Sciatic nerve (tissue), 2 donors: ENCODE measurements at regions not wholly inside any gene's neighbourhood (a gene's known extent, or its start where the extent isn't known, plus 50 kb on each side); places are given as distances from the start of the nearest gene placed in this dataset.

Experiments used
- ATAC-seq: fragments of 200-7000 bp; cut with Tn5 transposase; one replicate; pipeline ENCODE4 v1.9.1; 2020; ENCODE audit warnings: mild to moderate bottlenecking, moderate library complexity
- DNase-seq: peaks from one replicate; pipeline ENCODE4 v3.0.0-alpha.2; 2020; ENCODE audit warnings: low spot score
- intact Hi-C: fragments of 100-400 bp; cut with DNase I; formaldehyde crosslinking; loops from one replicate; pipeline ENCODE4 v1.14.2; 2022
- donor health status: DM: no; HTN: no; CAD: no.
- donor health status: DM: no; HTN: no; CAD: no.

DNA sequence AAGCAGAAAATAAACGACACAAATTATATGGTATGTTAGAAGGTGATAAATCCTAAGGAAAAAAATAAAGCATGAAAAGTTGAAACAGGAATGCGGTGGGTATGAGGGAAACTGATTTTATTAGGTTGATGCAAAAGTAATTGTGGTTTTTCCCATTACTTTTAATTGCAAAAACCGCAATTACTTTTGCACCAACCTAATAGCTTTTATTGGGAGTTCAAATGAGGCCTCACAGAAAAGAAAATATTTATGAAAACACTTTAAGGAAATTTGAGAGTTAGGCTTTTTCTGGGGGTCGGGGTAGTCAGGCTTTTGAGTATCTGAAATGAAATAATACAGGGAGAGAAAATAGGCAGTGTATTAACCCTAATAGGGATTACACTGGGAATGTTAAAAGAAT lies 397.0 kb upstream of the KHDRBS2 start:
- no peak for ATAC-seq
- intact Hi-C loops, result no loop called here
- DNase-seq, result no peak

DNA sequence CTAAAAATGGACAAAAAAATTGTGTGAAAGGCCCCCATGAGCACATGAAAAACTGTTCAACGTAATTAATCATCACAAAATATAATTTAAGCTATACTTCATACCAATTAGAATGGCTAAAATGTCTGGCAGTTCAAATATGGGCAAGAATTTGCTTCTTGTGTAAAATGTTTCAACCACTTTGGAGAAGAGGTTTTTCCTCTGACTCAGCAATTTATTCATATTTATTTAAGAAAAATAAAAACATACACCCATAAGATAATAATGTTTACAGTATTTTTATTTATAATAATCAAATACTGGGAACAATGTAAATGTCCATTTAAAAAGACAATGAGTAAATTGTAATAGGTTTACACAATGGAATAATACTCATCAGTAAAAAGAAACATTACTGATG lies 395.1 kb upstream of the KHDRBS2 start:
- no peak for DNase-seq
- intact Hi-C loops, result no loop called here
- ATAC-seq, result no peak

DNA sequence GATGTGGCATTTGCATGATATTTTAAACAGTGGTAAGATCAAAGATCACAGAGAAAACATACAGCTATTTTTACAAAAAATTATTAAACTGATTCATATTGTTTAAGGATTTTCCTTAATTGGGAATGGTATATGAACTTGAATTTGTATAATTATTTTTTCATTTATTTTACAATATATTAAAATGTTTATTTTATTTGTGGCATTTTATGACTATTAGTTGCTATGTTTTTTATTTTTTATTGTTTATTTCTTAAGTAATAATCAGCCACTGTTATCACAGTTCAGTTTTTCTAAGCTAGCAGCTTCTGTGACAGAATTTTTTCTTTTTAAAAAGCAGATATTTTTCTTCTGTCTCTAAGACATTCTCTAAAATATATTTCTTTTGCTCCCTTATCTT lies 387.0 kb upstream of the KHDRBS2 start:
- ATAC-seq (no peak), DNase-seq (no peak)
- intact Hi-C loops, result no loop called here

DNA sequence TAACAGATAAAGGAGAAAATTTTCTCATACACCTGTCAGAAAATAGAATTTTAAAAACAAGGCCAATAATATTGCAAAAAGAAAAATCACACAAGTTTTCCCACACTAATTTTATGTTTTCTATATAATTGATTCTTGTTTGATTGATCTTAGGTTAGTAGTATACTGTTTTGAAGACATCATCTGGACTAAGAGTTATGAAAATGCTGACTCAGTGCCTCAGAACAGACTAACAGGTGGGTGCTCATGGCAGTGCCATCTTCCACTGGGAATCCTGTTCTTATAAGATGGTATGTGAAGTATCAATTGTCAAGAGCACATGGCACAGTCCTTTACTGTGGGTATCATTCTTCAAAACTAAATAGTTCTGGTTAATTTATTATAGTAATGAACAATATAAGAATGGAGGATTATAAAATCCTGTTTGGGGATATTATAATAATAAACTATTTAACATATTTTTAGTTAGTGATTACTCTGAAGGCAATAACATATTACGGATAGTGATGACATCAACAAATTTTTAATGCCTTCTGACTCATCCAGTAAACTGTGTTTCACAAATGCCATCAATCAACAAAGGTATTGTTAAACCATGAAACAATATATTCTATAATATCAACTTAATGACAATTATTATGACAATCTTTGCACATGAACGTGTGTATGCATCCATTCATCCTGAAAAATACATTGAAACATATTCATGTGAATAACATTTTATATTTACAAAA lies 384.6 kb upstream of the KHDRBS2 start:
- DNase-seq (no peak), ATAC-seq (no peak)
- intact Hi-C loops, result no loop called here

DNA sequence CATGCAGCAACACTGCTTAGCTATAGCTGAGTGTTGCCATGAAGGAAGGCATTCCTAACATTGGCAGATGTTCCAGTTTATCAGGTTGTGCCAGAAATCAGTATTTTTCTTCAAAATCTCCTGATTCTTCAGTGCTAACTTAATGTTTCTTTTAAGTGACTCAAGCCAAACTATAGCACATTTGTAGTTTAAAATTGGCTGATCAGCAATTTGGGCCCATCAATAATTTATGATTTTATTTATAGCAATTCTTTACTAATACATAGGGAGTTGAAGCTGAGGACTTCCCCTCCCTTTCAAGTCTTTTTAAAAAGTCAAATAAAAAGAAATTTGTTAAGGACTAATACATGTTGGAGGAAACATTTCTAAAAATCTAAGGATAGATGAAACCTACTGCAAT lies 383.8 kb upstream of the KHDRBS2 start:
- ATAC-seq, result no peak

DNA sequence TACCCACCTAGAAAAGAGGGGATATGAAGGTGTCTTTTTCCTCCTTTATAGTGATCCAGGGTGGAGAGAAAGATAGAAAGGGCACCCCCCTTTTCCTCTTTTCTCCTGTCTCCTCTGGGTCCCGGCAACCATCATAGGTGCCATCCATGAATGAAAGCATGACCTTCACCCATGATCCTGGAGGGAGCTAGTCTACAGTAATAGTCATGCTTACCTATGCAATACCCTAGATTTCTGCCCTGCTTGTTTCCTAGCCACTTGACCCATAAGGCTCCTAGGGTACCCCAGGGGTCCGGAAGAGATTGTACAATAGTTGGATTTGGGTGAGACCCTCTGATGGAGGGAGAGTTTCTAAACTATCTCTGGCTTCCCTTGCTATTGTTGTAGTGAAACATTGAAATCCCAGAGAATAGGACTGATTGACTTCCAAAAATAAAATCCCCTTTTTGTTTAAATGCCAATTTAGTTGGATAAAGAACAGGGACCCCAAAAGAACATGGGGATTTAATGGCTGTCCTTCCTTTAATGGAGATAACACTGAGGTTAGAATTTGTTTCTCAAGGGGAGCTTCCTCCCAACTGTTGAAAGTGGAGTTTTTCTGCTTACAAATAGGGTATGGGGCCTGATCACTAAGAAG lies 366.8 kb upstream of the KHDRBS2 start:
- no peak for DNase-seq
- no peak for ATAC-seq
- intact Hi-C loops, result no loop called here

More for the DNA sequence above, 383.8 kb upstream of the KHDRBS2 start:
- intact Hi-C loops, result no loop called here
- DNase-seq, result no peak

DNA sequence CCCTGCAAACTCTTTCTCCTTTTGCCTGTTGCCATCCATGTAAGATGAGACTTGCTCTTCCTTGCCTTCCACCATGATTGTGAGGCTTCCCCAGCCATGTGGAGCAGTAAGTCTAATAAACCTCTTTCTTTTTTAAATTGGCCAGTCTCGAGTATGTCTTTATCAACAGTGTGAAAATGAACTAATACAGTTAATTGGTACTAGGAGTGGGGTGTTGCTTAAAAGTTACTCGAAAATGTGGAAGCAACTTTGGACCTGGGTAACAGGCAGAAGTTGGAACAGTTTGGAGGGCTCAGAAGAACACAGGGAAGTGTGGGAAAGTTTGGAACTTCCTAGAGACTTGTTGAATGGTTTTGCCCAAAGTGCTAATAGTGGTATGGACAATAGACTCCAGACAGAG lies 359.2 kb upstream of the KHDRBS2 start:
- no peak for ATAC-seq
- intact Hi-C loops, result no loop called here
- DNase-seq, result no peak

DNA sequence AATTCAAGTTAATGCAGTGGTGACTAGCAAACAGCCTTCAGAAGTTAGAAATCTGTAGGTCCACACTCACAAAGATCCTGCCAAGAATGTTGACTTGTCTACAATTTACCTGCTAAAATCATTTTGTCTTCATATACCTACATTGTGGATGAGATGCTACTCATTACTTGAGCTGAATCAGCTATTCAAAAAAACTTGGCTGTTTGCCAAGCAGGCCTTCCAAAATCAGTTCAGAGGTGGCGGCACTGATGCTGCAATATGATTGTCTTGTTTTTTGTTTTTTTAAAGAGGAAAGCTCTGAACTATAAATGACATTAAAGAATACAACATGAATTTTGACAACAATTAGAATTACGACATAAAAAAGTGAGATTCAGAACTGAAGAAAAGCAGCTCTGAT lies 354.7 kb upstream of the KHDRBS2 start:
- intact Hi-C loops, result no loop called here
- no peak for DNase-seq
- ATAC-seq, result no peak

DNA sequence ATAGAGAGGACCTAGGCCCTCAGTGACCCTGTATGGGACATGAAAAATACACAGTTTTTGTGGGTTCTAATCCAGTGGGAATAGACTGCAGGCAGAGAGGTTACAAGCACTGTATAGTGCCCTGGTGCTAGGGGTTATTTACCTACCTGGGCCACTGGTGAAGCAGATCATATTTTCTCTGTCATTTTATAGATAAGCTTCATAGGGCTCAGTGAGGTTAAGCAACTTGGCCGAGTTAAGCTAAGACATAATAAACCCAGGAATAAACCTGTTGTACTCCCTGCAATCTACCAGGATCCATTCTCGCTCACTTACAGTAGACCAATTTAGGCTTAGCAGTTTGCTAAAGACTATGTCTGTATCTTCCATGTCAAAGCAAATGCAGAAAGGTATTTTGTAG lies 340.6 kb upstream of the KHDRBS2 start:
- DNase-seq, result no peak
- intact Hi-C loops, result no loop called here
- no peak for ATAC-seq

DNA sequence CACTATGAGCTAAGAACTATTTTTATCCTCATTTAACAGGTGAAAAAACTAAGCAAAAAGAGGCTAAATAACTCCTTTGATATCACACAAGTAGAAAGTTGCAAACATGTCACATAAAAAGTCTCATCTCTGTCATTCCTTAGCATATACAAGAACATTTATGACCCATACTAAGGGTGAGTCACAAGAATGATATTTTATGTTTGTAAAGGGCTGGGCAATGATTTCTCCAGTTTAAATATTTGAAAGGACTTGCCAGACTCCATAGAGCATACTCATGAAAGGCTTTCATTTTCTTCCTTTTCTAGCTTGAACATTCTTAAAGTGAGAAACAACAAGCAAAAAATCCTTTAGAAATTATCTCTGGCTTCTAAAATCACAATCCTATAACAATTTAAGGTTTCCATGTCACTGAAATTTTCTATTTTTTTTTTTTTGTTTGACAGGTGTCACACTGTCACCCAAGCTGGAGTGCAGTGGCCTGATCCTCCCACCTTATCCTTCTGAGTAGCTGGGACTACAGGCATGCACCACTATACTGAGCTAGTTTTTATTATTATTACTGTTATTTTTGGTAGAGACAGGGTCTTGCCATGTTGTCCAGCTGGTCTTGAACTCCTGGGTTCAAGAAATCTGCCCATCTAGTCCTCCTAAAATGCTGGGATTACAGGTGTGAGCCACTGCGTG lies 338.0 kb upstream of the KHDRBS2 start:
- DNase-seq (no peak), ATAC-seq (no peak)
- intact Hi-C loops, result no loop called here

DNA sequence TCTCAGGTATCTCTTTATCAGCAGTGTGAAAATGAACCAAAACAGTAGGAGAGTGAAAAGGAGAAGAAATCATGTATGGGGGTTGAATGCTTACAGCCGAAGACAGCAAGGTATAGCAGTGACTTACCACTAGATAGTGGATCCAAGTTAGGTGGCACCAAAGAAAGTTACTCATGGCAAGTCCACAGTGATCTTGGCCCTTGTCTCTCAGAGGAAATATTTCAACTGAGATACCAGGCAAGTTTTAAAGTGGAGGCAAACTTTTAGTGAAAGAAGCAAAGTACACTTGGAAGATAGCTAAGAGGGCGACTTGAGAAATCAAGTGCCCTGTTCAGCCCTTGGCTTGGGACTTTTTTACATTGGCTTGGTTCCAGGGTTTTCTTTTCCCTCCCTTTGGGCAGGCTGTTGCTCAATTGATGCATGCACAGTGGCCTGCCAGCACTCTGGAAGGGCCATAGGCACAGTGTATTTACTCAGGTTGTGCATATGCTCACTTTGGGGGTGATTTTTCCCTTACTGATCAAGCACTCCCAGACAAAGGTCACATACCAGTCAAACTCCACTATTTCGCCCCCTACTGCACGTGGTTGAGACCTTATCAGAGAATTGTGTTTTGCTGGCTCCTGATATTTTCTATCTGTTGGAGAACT lies 329.5 kb upstream of the KHDRBS2 start:
- no peak for DNase-seq
- peak; percentile 26 for ATAC-seq
- intact Hi-C loops, result no loop called here

DNA sequence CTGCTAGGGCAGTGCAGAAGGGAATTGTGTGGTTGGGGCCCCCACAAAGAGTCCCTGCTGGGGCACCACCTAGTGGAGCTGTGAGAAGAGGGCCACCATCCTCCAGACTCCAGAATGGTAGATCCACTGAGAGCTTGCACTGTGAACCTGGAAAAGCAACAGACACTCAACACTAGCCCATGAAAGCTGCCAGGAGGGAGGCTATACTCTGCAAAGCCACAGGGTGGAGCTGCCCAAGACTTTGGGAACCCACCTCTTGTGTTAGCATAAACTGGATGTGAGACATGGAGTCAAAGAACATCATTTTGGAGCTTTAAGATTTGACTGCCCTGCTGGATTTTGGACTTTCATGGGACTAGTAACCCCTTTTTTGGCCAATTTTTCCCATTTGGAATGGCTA lies 328.4 kb upstream of the KHDRBS2 start:
- DNase-seq, result no peak
- no peak for ATAC-seq
- intact Hi-C loops, result no loop called here

DNA sequence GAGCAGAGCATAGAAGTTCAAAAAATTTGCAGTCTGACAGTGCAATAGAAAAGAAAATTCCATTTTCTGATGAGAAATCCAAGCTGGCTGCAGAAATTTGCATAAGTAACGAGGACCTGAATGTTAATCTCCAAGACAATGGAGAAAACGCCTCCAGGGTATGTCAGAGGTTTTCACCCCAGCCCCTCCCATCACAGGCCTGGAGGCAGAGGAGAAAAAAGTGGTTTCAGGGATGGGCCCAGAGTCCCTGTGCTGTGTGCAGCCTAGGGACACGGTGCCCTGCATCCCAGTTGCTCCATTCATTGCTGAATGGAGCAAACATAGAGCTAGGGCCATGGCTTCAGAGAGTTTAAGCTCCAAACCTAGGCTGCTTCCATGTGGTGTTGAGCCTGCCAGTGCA lies 327.9 kb upstream of the KHDRBS2 start:
- intact Hi-C loops, result no loop called here
- no peak for DNase-seq

DNA sequence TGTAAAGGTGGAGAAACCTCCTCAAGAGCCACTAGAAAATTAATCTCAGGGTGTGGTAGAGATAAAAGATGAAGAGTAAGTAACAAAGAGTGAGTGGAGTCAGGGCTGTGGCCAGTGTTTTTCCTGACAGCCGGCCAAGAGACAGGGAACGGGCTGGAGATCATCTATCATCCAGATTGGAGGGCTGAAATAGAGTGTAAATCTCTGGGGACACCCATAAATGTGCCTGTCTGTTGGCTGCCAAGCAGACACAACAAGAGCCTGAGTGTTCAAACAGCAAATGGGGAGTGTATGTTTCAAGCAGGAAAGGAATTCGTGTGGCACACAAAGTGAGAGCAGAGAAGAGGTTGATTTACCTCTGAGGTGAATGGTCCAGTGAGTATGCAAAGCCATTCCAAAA lies 326.4 kb upstream of the KHDRBS2 start:
- DNase-seq (no peak), ATAC-seq (no peak)
- intact Hi-C loops, result no loop called here

More for the DNA sequence above, 327.9 kb upstream of the KHDRBS2 start:
- ATAC-seq, result no peak

DNA sequence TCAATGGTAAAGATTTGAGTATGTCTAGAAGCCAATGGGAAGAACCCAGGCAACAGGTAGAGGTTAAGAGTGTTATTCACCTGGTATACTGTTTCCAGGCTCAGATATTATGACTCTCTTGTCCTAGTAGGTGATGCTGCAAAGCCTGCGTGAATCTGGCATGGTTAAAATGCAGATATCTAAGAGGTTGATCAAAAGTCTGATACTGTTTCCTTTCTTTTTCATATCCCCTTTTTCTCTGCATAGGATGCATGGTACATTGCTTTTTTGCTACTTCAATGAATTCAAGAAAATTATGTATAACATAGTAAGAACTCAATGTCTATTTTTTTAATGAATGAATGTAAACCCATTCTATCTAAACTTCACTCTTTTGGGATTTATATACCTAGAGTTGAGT lies 284.3 kb upstream of the KHDRBS2 start:
- DNase-seq, result no peak
- ATAC-seq, result no peak
- intact Hi-C loops, result no loop called here

DNA sequence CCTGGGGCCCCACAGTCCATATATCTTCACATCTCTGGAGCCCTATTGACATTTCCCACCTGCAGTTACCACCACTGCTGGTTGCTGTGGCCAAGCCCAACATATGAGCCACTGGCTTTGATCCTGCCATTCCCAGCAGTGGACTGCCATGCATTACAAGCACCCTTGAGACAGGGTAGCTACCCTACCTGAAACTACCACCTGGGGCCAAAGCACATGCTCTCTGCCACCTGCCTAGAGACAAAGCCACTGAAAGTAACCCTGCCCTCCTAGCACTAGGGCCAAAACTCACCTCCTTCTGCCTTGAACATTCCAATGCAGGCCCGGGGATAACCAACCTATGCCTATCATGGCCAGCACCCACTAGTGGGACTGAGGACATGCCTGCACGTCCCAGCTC lies 255.5 kb upstream of the KHDRBS2 start:
- intact Hi-C loops, result no loop called here
- no peak for ATAC-seq

DNA sequence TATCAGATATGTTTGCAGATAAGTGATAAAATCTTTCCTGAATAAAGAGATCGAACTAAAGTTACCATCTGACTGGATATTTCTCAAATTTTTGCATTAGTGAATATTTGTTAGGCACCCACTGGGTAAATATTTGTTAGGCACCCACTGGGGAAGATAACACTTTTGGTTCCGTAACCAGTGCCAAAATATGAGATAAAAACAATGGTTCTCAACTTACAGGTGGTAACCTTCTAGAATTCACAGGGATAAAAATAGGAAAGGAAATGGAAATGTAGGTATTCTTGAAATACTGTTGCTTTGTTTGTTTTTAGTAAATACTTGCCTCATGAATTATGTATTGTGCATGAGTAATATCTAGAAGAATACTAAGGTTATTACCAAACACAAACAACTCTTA lies 245.0 kb upstream of the KHDRBS2 start:
- intact Hi-C loops, result no loop called here
- DNase-seq (no peak), ATAC-seq (no peak)

More for the DNA sequence above, 255.5 kb upstream of the KHDRBS2 start:
- no peak for DNase-seq

DNA sequence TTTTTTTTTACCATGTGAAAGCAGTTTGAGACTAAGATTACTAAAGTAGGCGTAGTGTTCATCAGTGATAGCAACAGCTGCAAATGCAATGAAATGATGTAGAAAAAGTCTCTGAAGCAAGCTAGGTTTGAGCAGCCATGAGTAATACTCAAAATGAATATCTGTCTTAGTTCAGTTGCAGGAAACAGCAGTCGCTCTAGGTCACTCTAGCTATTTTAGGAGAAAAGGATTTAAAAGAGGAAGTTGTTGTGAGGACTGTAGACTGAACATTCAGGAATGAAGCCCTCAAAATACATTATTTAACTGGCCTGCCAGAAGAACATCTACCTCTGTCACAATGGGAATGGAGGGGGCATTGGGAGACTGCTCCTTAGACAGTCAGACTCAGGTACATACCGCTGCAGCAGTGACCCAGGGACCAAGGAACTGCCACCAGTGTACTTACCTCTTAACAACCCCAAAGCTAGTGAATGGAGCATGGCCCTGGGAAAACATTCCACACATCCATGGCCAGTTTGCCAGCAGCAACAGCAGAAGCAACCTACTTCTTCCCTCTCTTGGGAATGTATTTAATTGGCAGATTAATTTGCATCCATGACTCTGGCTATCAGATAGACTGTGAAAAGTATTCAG lies 243.0 kb upstream of the KHDRBS2 start:
- no peak for DNase-seq
- intact Hi-C loops, result no loop called here
- no peak for ATAC-seq

DNA sequence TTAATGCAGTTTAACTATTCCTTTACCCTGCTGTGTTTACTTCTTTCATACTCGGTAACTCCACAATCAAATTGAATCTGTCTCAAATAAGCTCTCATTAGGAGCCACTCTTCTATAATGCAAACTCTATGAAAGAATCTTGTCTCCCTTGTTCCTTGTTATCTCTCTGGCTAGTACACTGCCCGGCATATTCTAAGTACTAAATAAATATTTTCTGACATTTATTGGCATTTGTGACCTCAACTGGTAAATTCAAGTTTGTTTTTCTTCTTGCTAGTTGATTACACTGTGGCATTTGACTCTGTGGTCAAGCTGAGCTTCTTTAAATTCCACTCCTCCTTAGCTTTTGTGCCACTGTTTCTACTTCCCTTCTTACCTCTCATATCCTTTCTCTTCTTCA lies 237.6 kb upstream of the KHDRBS2 start:
- no peak for DNase-seq
- intact Hi-C loops, result no loop called here
- no peak for ATAC-seq

DNA sequence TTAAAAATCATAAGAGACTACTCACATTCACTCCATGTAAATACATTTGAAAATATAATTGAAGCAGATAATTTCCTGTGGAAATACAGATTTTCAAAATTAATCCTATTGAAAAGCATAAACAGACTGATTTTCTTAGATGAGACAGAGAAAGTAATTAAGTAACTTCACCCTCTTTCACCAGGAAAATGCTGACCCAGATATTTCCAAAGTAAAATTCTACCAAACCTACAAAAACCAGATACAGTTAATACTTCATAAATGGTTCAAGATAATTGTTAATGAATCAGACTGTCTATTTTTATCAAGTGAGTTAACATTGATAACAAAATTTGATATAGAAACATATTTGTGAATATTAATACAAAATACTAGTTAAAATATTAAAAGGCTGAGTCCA lies 233.5 kb upstream of the KHDRBS2 start:
- ATAC-seq, result no peak
- no peak for DNase-seq
- intact Hi-C loops, result no loop called here
